ENCODE measurements at regions not wholly inside any gene's neighbourhood (a gene's known extent, or its start where the extent isn't known, plus 50 kb on each side); places are given as distances from the start of the nearest gene placed in this dataset.

- intact Hi-C loops (cut with DNase I, micrococcal nuclease): no loop called here
- no peak for DNase-seq
- no peak for ATAC-seq
Measured at GRCh38 chr14:86639146-86639545, 1109.2 kb downstream of the FLRT2 start.

GRCh38 chr14:86627080-86627479 is 1097.1 kb downstream of the FLRT2 start:
- DNase-seq (no peak), ATAC-seq (no peak)
- intact Hi-C loops (cut with DNase I, micrococcal nuclease): no loop called here

GRCh38 chr14:86626530-86626929 is 1096.6 kb downstream of the FLRT2 start:
- intact Hi-C loops (cut with DNase I, micrococcal nuclease): no loop called here
- no peak for DNase-seq

GRCh38 chr14:86625637-86626036 is 1095.7 kb downstream of the FLRT2 start:
- no peak for ATAC-seq
- intact Hi-C loops (cut with DNase I, micrococcal nuclease): no loop called here
- DNase-seq: no peak

More at GRCh38 chr14:86626530-86626929, 1096.6 kb downstream of the FLRT2 start:
- no peak for ATAC-seq

GRCh38 chr14:86619726-86620125 is 1089.8 kb downstream of the FLRT2 start:
- no peak for ATAC-seq
- no peak for DNase-seq
- intact Hi-C loops (cut with DNase I, micrococcal nuclease): no loop called here

- intact Hi-C loops (cut with DNase I, micrococcal nuclease): no loop called here
- ATAC-seq: no peak
- DNase-seq: no peak
Measured at GRCh38 chr14:86613786-86614185, 1083.8 kb downstream of the FLRT2 start.

GRCh38 chr14:86613126-86613525 is 1083.2 kb downstream of the FLRT2 start:
- ATAC-seq: no peak
- intact Hi-C loops (cut with DNase I, micrococcal nuclease): no loop called here
- no peak for DNase-seq

GRCh38 chr14:86604561-86604960 is 1074.6 kb downstream of the FLRT2 start:
- no peak for ATAC-seq
- no peak for DNase-seq
- intact Hi-C loops (cut with DNase I, micrococcal nuclease): no loop called here

- DNase-seq (no peak), ATAC-seq (no peak)
- intact Hi-C loops (cut with DNase I, micrococcal nuclease): no loop called here
Measured at GRCh38 chr14:86602263-86602662, 1072.3 kb downstream of the FLRT2 start.

- intact Hi-C loops (cut with DNase I, micrococcal nuclease): no loop called here
- no peak for ATAC-seq
Measured at GRCh38 chr14:86601813-86602212, 1071.9 kb downstream of the FLRT2 start.

GRCh38 chr14:86597279-86597678 is 1067.3 kb downstream of the FLRT2 start:
- intact Hi-C loops (cut with DNase I, micrococcal nuclease): no loop called here
- no peak for ATAC-seq
- DNase-seq: no peak

More at GRCh38 chr14:86601813-86602212, 1071.9 kb downstream of the FLRT2 start:
- DNase-seq: no peak

GRCh38 chr14:86596024-86596423 is 1066.1 kb downstream of the FLRT2 start:
- intact Hi-C loops (cut with DNase I, micrococcal nuclease): no loop called here
- ATAC-seq (no peak), DNase-seq (no peak)

- no peak for ATAC-seq
- DNase-seq: no peak
- intact Hi-C loops (cut with DNase I, micrococcal nuclease): no loop called here
Measured at GRCh38 chr14:86575141-86575540, 1045.2 kb downstream of the FLRT2 start.

- DNase-seq (no peak), ATAC-seq (no peak)
- intact Hi-C loops (cut with DNase I, micrococcal nuclease): no loop called here
Measured at GRCh38 chr14:86574778-86575129, 1044.8 kb downstream of the FLRT2 start.

- intact Hi-C loops (cut with DNase I, micrococcal nuclease): no loop called here
- ATAC-seq (no peak), DNase-seq (no peak)
Measured at GRCh38 chr14:86574051-86574777, 1044.3 kb downstream of the FLRT2 start.

GRCh38 chr14:86570371-86570770 is 1040.4 kb downstream of the FLRT2 start:
- ATAC-seq (no peak), DNase-seq (no peak)
- intact Hi-C loops (cut with DNase I, micrococcal nuclease): no loop called here

- intact Hi-C loops (cut with DNase I, micrococcal nuclease): no loop called here
- ATAC-seq: no peak
- DNase-seq: no peak
Measured at GRCh38 chr14:86543521-86543920, 1013.6 kb downstream of the FLRT2 start.

- intact Hi-C loops (cut with DNase I, micrococcal nuclease): no loop called here
- DNase-seq (no peak), ATAC-seq (no peak)
Measured at GRCh38 chr14:86541972-86542371, 1012.0 kb downstream of the FLRT2 start.

- ATAC-seq: no peak
- intact Hi-C loops (cut with DNase I, micrococcal nuclease): no loop called here
- DNase-seq: no peak
Measured at GRCh38 chr14:86540636-86541247, 1010.8 kb downstream of the FLRT2 start.

GRCh38 chr14:86539361-86540070 is 1009.6 kb downstream of the FLRT2 start:
- intact Hi-C loops (cut with DNase I, micrococcal nuclease): no loop called here
- no peak for DNase-seq
- no peak for ATAC-seq

All from left colon (tissue), 2 donors.